SK-N-SH (cell line): ENCODE measurements at regions not wholly inside any gene's neighbourhood (a gene's known extent, or its start where the extent isn't known, plus 50 kb on each side); places are given as distances from the start of the nearest gene placed in this dataset.

Source experiments
- CTCF ChIA-PET: fragments of 300-600, 350-600 bp; formaldehyde crosslinking; extraction: SDS; loops from one replicate; lab custom pipeline; 2021; lab: Yijun Ruan, JAX
- POLR2A ChIA-PET: fragments of 350-600 bp; sonication (Branson Sonifier 250); formaldehyde crosslinking; extraction: SDS; loops from one replicate; lab custom pipeline; 2020; ENCODE audit warnings: antibody characterized with exemption, inconsistent platforms; lab: Yijun Ruan, JAX
- DNase-seq: peaks from one replicate; pipeline ENCODE4 v3.0.0; 2012
- H2AFZ ChIP-seq: fragments of 200-600 bp; sonication (generic); 2 replicates; pipeline ENCODE4 v1.8.1; 2016; ENCODE audit warnings: antibody characterized with exemption, mild to moderate bottlenecking, low read depth
- H3F3A ChIP-seq: fragments of 200-600 bp; sonication (generic); replicated peaks from 2 replicates; pipeline ENCODE3; 2016; ENCODE audit warnings: antibody characterized with exemption, mild to moderate bottlenecking; ENCODE audit not compliant: insufficient read depth
- H3K27ac ChIP-seq, 2 experiments: fragments of 200-500 bp in 1 of 2; fragments of 200-600 bp in 1 of 2; sonication (Bioruptor generic) in 1 of 2; sonication (generic), shearing (Covaris generic) in 1 of 2; 2 replicates each; pipeline versions ENCODE4 v1.5.1 to v1.6.1; 2014 to 2016; ENCODE audit warnings: low read depth in 2 of 2, inconsistent platforms in 1 of 2, low read length in 1 of 2, mild to moderate bottlenecking in 1 of 2, mixed read lengths in 1 of 2
- H3K27me3 ChIP-seq: fragments of 200-600 bp; sonication (generic), shearing (Covaris generic); 2 replicates; pipeline ENCODE4 v1.6.1; 2016; ENCODE audit warnings: mixed run types; ENCODE audit not compliant: insufficient read depth
- H3K36me3 ChIP-seq, 2 experiments: fragments of 200-500 bp in 1 of 2; fragments of 200-600 bp in 1 of 2; sonication (Bioruptor generic) in 1 of 2; sonication (generic) in 1 of 2; replicated peaks in 1 of 2; 2 replicates each; pipeline versions ENCODE3 to v1.5.1; 2014 to 2016; ENCODE audit warnings: low read length in 1 of 2, mild to moderate bottlenecking in 1 of 2; ENCODE audit not compliant: insufficient read depth in 2 of 2, control insufficient read depth in 1 of 2
- H3K4me1 ChIP-seq, 2 experiments: fragments of 200-500 bp in 1 of 2; fragments of 200-600 bp in 1 of 2; sonication (Bioruptor generic) in 1 of 2; sonication (generic), shearing (Covaris generic) in 1 of 2; 2 replicates each; pipeline versions ENCODE4 v1.5.1 to v1.6.1; 2014 to 2016; ENCODE audit warnings: low read depth in 1 of 2, low read length in 1 of 2, mixed run types in 1 of 2; ENCODE audit not compliant: insufficient read depth in 2 of 2, control insufficient read depth in 1 of 2
- H3K4me2 ChIP-seq: fragments of 200-600 bp; sonication (generic), shearing (Covaris generic); 2 replicates; pipeline ENCODE4 v1.6.1; 2017; ENCODE audit warnings: mixed run types
- H3K4me3 ChIP-seq, 2 experiments: fragments of 200-500 bp in 1 of 2; fragments of 200-600 bp in 1 of 2; sonication (Bioruptor generic) in 1 of 2; sonication (generic), shearing (Covaris generic) in 1 of 2; 2 replicates each; pipeline versions ENCODE4 v1.5.1 to v1.8.1; 2014 to 2016; ENCODE audit warnings: low read depth in 2 of 2, inconsistent platforms in 1 of 2, low read length in 1 of 2, mild to moderate bottlenecking in 1 of 2, mixed read lengths in 1 of 2, moderate library complexity in 1 of 2
- H3K79me2 ChIP-seq: fragments of 200-600 bp; sonication (generic); 2 replicates; pipeline ENCODE4 v1.8.1; 2017; ENCODE audit warnings: mild to moderate bottlenecking; ENCODE audit not compliant: insufficient read depth
- H3K9ac ChIP-seq: fragments of 200-600 bp; sonication (generic); 2 replicates; pipeline ENCODE4 v1.6.1; 2017; ENCODE audit warnings: mixed run types
- H3K9me2 ChIP-seq: fragments of 200-600 bp; sonication (generic); 2 replicates; pipeline ENCODE4 v1.6.1; 2017; ENCODE audit warnings: mixed run types
- H3K9me3 ChIP-seq: fragments of 200-600 bp; sonication (generic); 2 replicates; pipeline ENCODE4 v1.6.1; 2017; ENCODE audit warnings: mixed run types, mild to moderate bottlenecking, moderate library complexity
- H4K20me1 ChIP-seq: fragments of 200-600 bp; sonication (generic); 2 replicates; pipeline ENCODE4 v1.6.1; 2017; ENCODE audit warnings: mild to moderate bottlenecking, mixed run types; ENCODE audit not compliant: insufficient read depth
- FOXJ3 ChIP-seq: sonication (generic); formaldehyde crosslinking; IDR thresholded peaks from 2 replicates; pipeline ENCODE4 v1.5.1; 2020; ENCODE audit warnings: mild to moderate bottlenecking, missing genetic modification reagents
- JUND ChIP-seq: IDR thresholded peaks from 2 replicates; pipeline ENCODE4 v1.4.0; 2012
- MEF2A ChIP-seq: IDR thresholded peaks from 2 replicates; pipeline ENCODE4 v1.4.0; 2012; ENCODE audit warnings: low read depth, borderline replicate concordance
- NFIC ChIP-seq: IDR thresholded peaks from 2 replicates; pipeline ENCODE4 v1.4.0; 2012; ENCODE audit warnings: borderline replicate concordance
- NRF1 ChIP-seq: IDR thresholded peaks from 2 replicates; pipeline ENCODE4 v1.6.1; 2012; ENCODE audit warnings: low read depth, mild to moderate bottlenecking, low read length
- RAD21 ChIP-seq: IDR thresholded peaks from 2 replicates; pipeline ENCODE4 v1.6.1; 2012; ENCODE audit warnings: mild to moderate bottlenecking, low read length
- RCOR1 ChIP-seq: fragments of 150-350 bp; IDR thresholded peaks from 2 replicates; pipeline ENCODE4 v1.6.1; 2017; ENCODE audit warnings: antibody characterized with exemption, low read length
- RFX5 ChIP-seq: IDR thresholded peaks from 2 replicates; pipeline ENCODE4 v1.6.1; 2012; ENCODE audit warnings: mild to moderate bottlenecking, improper control_type of control experiment, low read length
- TEAD4 ChIP-seq: IDR thresholded peaks from 2 replicates; pipeline ENCODE4 v1.4.0; 2012; ENCODE audit warnings: mild to moderate bottlenecking, borderline replicate concordance; ENCODE audit not compliant: insufficient read depth
- USF1 ChIP-seq: IDR thresholded peaks from 2 replicates; pipeline ENCODE4 v1.4.0; 2012; ENCODE audit warnings: low read depth, borderline replicate concordance
- ZBTB33 ChIP-seq: IDR thresholded peaks from 2 replicates; pipeline ENCODE4 v1.4.0; 2012; ENCODE audit warnings: low read depth, borderline replicate concordance
- WGBS: methylation state at CpG from one replicate; pipeline ENCODE4 v1.1.6; 2017; ENCODE audit warnings: low lambda C conversion rate; 5-methylcytosine and 5-hydroxymethylcytosine counted together
- TF ChIP-seq, protein P1 (sequence below): IDR thresholded peaks from 2 replicates; pipeline ENCODE4 v1.6.1; 2012; ENCODE audit warnings: mild to moderate bottlenecking, low read depth, low read length, moderate library complexity
- TF ChIP-seq, protein P2 (sequence below): fragments of 150-350 bp; IDR thresholded peaks from 2 replicates; pipeline ENCODE4 v1.6.1; 2017; ENCODE audit warnings: antibody characterized with exemption, low read length, low read depth, borderline replicate concordance

DNA sequence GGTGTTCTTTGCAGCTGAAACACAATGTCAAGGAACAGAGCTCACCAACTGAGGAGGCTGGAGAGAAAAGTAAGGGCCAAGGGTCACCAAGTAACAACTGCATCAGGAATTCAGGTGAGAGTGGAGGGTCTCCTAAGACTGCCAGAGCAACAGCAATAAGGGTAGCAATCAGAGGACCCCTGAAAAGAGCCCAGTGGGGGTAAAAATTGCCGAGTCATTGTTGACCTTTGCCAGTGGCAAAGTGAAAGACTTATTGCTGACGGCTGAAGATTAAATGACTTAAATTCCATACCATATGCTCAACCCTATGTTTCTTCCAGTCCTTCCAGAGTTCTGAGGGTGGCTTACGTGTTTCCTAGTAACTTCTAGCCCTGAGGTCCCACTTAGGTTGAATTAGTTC lies 51.9 kb upstream of the ARHGAP42 start:
- POLR2A ChIA-PET = no interaction called here
- Histone ChIP-seq H4K20me1 (no peaks in the 10 kb centered on the region), H3K79me2 (no peaks in the 10 kb centered on the region), H3K9ac (no peak overlapping the region), H3K9me3 (no peaks in the 10 kb centered on the region), H3K36me3 (no peaks in the 10 kb centered on the region), H3K4me3 (no peak overlapping the region), H3K4me1 (no peaks in the 10 kb centered on the region), H3K9me2 (no peaks in the 10 kb centered on the region), H3K27ac (no peak overlapping the region), H3K4me2 (no peak overlapping the region), H2AFZ (no peak overlapping the region), H3F3A (no peaks in the 10 kb centered on the region), H3K27me3 (peaks cover 3% of the 10 kb centered on the region; the same call in 1 of the 2 replicates)
- DNase-seq = no peak
- CTCF ChIA-PET = no interaction called here
- WGBS = 13% methylated on average over 3 of the region's 3 CpGs
- TF ChIP-seq TEAD4 = no peak
- no peak for TF ChIP-seq RAD21
- TF ChIP-seq MEF2A = no peak
- no peak for TF ChIP-seq JUND
- no peak for TF ChIP-seq RFX5
- TF ChIP-seq RCOR1 = no peak
- TF ChIP-seq ZBTB33 = no peak
- TF ChIP-seq NRF1 = no peak
- TF ChIP-seq, protein P1, sequence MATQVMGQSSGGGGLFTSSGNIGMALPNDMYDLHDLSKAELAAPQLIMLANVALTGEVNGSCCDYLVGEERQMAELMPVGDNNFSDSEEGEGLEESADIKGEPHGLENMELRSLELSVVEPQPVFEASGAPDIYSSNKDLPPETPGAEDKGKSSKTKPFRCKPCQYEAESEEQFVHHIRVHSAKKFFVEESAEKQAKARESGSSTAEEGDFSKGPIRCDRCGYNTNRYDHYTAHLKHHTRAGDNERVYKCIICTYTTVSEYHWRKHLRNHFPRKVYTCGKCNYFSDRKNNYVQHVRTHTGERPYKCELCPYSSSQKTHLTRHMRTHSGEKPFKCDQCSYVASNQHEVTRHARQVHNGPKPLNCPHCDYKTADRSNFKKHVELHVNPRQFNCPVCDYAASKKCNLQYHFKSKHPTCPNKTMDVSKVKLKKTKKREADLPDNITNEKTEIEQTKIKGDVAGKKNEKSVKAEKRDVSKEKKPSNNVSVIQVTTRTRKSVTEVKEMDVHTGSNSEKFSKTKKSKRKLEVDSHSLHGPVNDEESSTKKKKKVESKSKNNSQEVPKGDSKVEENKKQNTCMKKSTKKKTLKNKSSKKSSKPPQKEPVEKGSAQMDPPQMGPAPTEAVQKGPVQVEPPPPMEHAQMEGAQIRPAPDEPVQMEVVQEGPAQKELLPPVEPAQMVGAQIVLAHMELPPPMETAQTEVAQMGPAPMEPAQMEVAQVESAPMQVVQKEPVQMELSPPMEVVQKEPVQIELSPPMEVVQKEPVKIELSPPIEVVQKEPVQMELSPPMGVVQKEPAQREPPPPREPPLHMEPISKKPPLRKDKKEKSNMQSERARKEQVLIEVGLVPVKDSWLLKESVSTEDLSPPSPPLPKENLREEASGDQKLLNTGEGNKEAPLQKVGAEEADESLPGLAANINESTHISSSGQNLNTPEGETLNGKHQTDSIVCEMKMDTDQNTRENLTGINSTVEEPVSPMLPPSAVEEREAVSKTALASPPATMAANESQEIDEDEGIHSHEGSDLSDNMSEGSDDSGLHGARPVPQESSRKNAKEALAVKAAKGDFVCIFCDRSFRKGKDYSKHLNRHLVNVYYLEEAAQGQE = no peak
- no peak for TF ChIP-seq NFIC
- no peak for TF ChIP-seq USF1
- TF ChIP-seq, protein P2, sequence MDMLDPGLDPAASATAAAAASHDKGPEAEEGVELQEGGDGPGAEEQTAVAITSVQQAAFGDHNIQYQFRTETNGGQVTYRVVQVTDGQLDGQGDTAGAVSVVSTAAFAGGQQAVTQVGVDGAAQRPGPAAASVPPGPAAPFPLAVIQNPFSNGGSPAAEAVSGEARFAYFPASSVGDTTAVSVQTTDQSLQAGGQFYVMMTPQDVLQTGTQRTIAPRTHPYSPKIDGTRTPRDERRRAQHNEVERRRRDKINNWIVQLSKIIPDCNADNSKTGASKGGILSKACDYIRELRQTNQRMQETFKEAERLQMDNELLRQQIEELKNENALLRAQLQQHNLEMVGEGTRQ = no peak
- no peak for TF ChIP-seq FOXJ3 (CRISPR knock-in tag)
